Loucy (cell line): ENCODE measurements at regions not wholly inside any gene's neighbourhood (a gene's known extent, or its start where the extent isn't known, plus 50 kb on each side); places are given as distances from the start of the nearest gene placed in this dataset.

Experiments used
- CTCF ChIP-seq: fragments of 200-600 bp; sonication (generic); conservative IDR thresholded peaks from 2 replicates; pipeline ENCODE4 v1.5.1; 2014; ENCODE audit warnings: mild to moderate bottlenecking, antibody characterized with exemption, low read length
- EZH2phosphoT487 ChIP-seq: fragments of 200-600 bp; IDR thresholded peaks from 2 replicates; pipeline ENCODE4 v1.6.1; 2018; ENCODE audit warnings: antibody characterized with exemption, mild to moderate bottlenecking, moderate library complexity, borderline replicate concordance

DNA sequence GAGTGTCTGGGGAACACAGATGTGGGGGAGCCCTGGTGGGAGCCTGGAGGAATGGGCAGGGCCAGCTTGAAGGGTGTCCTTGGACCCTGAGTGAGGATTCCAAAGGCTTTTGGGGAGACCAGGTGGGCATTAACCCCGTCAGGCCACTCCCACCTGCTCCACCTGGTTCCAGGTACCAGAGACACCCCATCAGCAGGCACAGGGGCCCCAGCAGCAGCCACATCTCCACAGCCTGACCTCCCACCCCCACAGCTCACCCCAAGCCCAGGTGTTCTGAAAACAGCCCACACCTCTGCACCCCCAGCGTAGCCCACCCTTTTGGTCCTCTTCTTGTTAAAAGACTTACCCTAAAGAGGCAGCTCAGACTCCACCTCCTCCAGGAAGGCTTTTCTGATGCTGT is 102.1 kb upstream of the PRR20G start:
- TF ChIP-seq CTCF (no peak), EZH2phosphoT487 (no peak)
